ENCODE measurements at regions not wholly inside any gene's neighbourhood (a gene's known extent, or its start where the extent isn't known, plus 50 kb on each side); places are given as distances from the start of the nearest gene placed in this dataset.

- TF ChIP-seq, protein P1, sequence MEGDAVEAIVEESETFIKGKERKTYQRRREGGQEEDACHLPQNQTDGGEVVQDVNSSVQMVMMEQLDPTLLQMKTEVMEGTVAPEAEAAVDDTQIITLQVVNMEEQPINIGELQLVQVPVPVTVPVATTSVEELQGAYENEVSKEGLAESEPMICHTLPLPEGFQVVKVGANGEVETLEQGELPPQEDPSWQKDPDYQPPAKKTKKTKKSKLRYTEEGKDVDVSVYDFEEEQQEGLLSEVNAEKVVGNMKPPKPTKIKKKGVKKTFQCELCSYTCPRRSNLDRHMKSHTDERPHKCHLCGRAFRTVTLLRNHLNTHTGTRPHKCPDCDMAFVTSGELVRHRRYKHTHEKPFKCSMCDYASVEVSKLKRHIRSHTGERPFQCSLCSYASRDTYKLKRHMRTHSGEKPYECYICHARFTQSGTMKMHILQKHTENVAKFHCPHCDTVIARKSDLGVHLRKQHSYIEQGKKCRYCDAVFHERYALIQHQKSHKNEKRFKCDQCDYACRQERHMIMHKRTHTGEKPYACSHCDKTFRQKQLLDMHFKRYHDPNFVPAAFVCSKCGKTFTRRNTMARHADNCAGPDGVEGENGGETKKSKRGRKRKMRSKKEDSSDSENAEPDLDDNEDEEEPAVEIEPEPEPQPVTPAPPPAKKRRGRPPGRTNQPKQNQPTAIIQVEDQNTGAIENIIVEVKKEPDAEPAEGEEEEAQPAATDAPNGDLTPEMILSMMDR (IDR thresholded peaks at IDR 0.05; ENCODE audit: low read depth, low read length): no peak
- no peak overlapping the region for H3K4me3 ChIP-seq (ENCODE audit: low read depth, low read length)
- no peak for DNase-seq (ENCODE audit: low read depth, low spot score)
- in situ Hi-C loops (cut with HindIII; ENCODE audit: low sequenced_read_pairs): no loop called here
Observed at GRCh38 chr3:29227307-29227706, 53.6 kb upstream of the RBMS3 start.

Measured in astrocyte of the spinal cord (primary cell).